GM19397 (cell line): ENCODE measurements at regions not wholly inside any gene's neighbourhood (a gene's known extent, or its start where the extent isn't known, plus 50 kb on each side); places are given as distances from the start of the nearest gene placed in this dataset.

Experiments used
- ATAC-seq: cut with Tn5 transposase; IDR thresholded peaks from one replicate; pipeline ENCODE4 v1.9.1; 2021; ENCODE audit warnings: mild to moderate bottlenecking, moderate library complexity; ENCODE audit not compliant: unreplicated experiment

- no peak for ATAC-seq
These were observed 335.8 kb downstream of the EPHA7 start for GRCh38 chr6:93083337-93084230.

GRCh38 chr6:93081901-93082300, 337.5 kb downstream of the EPHA7 start:
- ATAC-seq, result no peak

GRCh38 chr6:93079061-93079460, 340.3 kb downstream of the EPHA7 start:
- ATAC-seq, result no peak

- no peak for ATAC-seq
These were observed 345.5 kb downstream of the EPHA7 start for GRCh38 chr6:93073811-93074210.

GRCh38 chr6:93069856-93070255, 349.5 kb downstream of the EPHA7 start:
- ATAC-seq, result no peak

GRCh38 chr6:93059911-93060310, 359.4 kb downstream of the EPHA7 start:
- ATAC-seq, result no peak

GRCh38 chr6:93057584-93057983, 361.8 kb downstream of the EPHA7 start:
- ATAC-seq, result no peak

GRCh38 chr6:93048381-93048780, 371.0 kb downstream of the EPHA7 start:
- ATAC-seq, result no peak

GRCh38 chr6:93047033-93047432, 372.3 kb downstream of the EPHA7 start:
- no peak for ATAC-seq

GRCh38 chr6:93045156-93045555, 374.2 kb downstream of the EPHA7 start:
- ATAC-seq, result no peak

GRCh38 chr6:93040375-93040774, 379.0 kb downstream of the EPHA7 start:
- ATAC-seq, result no peak

GRCh38 chr6:93036835-93037234, 382.5 kb downstream of the EPHA7 start:
- no peak for ATAC-seq

- no peak for ATAC-seq
These were observed 383.6 kb downstream of the EPHA7 start for GRCh38 chr6:93035756-93036155.

GRCh38 chr6:93021235-93021915, 398.0 kb downstream of the EPHA7 start:
- ATAC-seq, result no peak

- no peak for ATAC-seq
These were observed 401.7 kb downstream of the EPHA7 start for GRCh38 chr6:93017626-93018025.

GRCh38 chr6:93017213-93017612, 402.1 kb downstream of the EPHA7 start:
- no peak for ATAC-seq

GRCh38 chr6:93013054-93013453, 406.3 kb downstream of the EPHA7 start:
- ATAC-seq, result no peak

GRCh38 chr6:93008375-93008774, 411.0 kb downstream of the EPHA7 start:
- no peak for ATAC-seq

GRCh38 chr6:92989656-92990055, 429.7 kb downstream of the EPHA7 start:
- ATAC-seq, result no peak

- no peak for ATAC-seq
These were observed 440.1 kb downstream of the EPHA7 start for GRCh38 chr6:92979281-92979680.

GRCh38 chr6:92977018-92977417, 442.3 kb downstream of the EPHA7 start:
- ATAC-seq, result no peak

- no peak for ATAC-seq
These were observed 452.0 kb downstream of the EPHA7 start for GRCh38 chr6:92967362-92967761.
